MCF 10A (cell line): ENCODE measurements at regions not wholly inside any gene's neighbourhood (a gene's known extent, or its start where the extent isn't known, plus 50 kb on each side); places are given as distances from the start of the nearest gene placed in this dataset.

ENCODE experiments used
- BruUV-seq: library from RNA; stranded (reverse); fragments of 400-500 nt; replicated peaks from 2 replicates; lab custom pipeline; 2021; lab: Mats Ljungman, UMichigan
- CTCF ChIA-PET: fragments of 300-600 bp; sonication (Branson Sonifier 250); formaldehyde crosslinking; extraction: SDS; loops from one replicate; lab custom pipeline; 2021; ENCODE audit warnings: antibody characterized with exemption, inconsistent platforms; lab: Yijun Ruan, JAX
- POLR2A ChIA-PET: fragments of 300-600, 350-650 bp; sonication (Branson Sonifier 250); formaldehyde crosslinking; extraction: SDS; loops from one replicate; lab custom pipeline; 2020; ENCODE audit warnings: antibody characterized with exemption, inconsistent platforms; lab: Yijun Ruan, JAX
- DNase-seq: peaks from one replicate; pipeline ENCODE4 v3.0.0-alpha.2; 2018; ENCODE audit not compliant: unreplicated experiment
- H3K27ac Mint-ChIP-seq: one replicate; pipeline ENCODE4 v1.8.0; 2022; ENCODE audit warnings: mild to moderate bottlenecking, low read depth, mixed read lengths; ENCODE audit not compliant: unreplicated experiment
- H3K27me3 Mint-ChIP-seq: one replicate; pipeline ENCODE4 v1.8.0; 2022; ENCODE audit warnings: mixed read lengths; ENCODE audit not compliant: insufficient read depth, unreplicated experiment
- H3K36me3 Mint-ChIP-seq: one replicate; pipeline ENCODE4 v1.8.0; 2022; ENCODE audit warnings: mild to moderate bottlenecking, moderate library complexity, mixed read lengths; ENCODE audit not compliant: insufficient read depth, unreplicated experiment
- H3K4me1 Mint-ChIP-seq: one replicate; pipeline ENCODE4 v1.8.0; 2022; ENCODE audit warnings: mixed read lengths; ENCODE audit not compliant: insufficient read depth, unreplicated experiment
- H3K4me3 Mint-ChIP-seq: one replicate; pipeline ENCODE4 v1.8.0; 2022; ENCODE audit warnings: mild to moderate bottlenecking, moderate library complexity, mixed read lengths; ENCODE audit not compliant: unreplicated experiment
- H3K9me3 Mint-ChIP-seq: one replicate; pipeline ENCODE4 v1.8.0; 2022; ENCODE audit warnings: mixed read lengths; ENCODE audit not compliant: unreplicated experiment
- intact Hi-C: fragments of 100-400 bp; cut with micrococcal nuclease; formaldehyde crosslinking; loops from 2 replicates; pipeline ENCODE4 v1.14.1; 2022
- TF ChIP-seq, protein P1 (sequence below): fragments of 200-600 bp; IDR thresholded peaks from one replicate; pipeline ENCODE4 v1.8.0; 2022; ENCODE audit warnings: antibody characterized with exemption, mild to moderate bottlenecking; ENCODE audit not compliant: unreplicated experiment

DNA sequence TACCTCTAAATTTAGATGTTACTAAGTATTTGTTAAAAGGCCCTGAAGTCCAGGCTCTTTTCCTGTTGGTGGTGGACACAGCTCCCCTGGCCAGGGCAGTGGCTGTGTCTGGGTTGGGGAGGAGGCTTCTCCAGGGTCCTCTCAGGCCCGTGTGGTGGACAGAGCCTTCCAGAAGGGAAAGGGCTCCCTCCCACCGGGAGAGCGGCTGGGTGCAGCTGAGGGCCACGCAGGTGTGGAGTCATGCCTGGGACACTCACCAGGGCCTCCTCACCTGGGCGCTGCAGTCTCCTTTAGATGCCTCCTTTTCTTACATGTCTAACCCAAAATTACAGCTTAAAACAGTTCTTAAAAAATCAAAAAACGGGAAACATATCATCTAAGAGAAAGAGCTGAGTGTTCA is 128.2 kb upstream of the TCERG1L start:
- POLR2A ChIA-PET: no interaction called here
- Mint-ChIP-seq H3K27me3 (no peaks in the 10 kb centered on the region), H3K4me1 (peaks cover 5% of the 10 kb centered on the region), H3K4me3 (no peak overlapping the region), H3K27ac (no peak overlapping the region), H3K36me3 (no peaks in the 10 kb centered on the region), H3K9me3 (no peaks in the 10 kb centered on the region)
- intact Hi-C loops: no loop called here
- no TSS peak for BruUV-seq
- CTCF ChIA-PET: interaction anchor here (0.7 to 0.8 kb wide), 2 partner anchors 23 to 212 kb away, joined by 3 to 4 read pairs; no protein-coding TSS in a partner anchor
- TF ChIP-seq, protein P1, sequence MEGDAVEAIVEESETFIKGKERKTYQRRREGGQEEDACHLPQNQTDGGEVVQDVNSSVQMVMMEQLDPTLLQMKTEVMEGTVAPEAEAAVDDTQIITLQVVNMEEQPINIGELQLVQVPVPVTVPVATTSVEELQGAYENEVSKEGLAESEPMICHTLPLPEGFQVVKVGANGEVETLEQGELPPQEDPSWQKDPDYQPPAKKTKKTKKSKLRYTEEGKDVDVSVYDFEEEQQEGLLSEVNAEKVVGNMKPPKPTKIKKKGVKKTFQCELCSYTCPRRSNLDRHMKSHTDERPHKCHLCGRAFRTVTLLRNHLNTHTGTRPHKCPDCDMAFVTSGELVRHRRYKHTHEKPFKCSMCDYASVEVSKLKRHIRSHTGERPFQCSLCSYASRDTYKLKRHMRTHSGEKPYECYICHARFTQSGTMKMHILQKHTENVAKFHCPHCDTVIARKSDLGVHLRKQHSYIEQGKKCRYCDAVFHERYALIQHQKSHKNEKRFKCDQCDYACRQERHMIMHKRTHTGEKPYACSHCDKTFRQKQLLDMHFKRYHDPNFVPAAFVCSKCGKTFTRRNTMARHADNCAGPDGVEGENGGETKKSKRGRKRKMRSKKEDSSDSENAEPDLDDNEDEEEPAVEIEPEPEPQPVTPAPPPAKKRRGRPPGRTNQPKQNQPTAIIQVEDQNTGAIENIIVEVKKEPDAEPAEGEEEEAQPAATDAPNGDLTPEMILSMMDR: no peak
- DNase-seq: no peak

DNA sequence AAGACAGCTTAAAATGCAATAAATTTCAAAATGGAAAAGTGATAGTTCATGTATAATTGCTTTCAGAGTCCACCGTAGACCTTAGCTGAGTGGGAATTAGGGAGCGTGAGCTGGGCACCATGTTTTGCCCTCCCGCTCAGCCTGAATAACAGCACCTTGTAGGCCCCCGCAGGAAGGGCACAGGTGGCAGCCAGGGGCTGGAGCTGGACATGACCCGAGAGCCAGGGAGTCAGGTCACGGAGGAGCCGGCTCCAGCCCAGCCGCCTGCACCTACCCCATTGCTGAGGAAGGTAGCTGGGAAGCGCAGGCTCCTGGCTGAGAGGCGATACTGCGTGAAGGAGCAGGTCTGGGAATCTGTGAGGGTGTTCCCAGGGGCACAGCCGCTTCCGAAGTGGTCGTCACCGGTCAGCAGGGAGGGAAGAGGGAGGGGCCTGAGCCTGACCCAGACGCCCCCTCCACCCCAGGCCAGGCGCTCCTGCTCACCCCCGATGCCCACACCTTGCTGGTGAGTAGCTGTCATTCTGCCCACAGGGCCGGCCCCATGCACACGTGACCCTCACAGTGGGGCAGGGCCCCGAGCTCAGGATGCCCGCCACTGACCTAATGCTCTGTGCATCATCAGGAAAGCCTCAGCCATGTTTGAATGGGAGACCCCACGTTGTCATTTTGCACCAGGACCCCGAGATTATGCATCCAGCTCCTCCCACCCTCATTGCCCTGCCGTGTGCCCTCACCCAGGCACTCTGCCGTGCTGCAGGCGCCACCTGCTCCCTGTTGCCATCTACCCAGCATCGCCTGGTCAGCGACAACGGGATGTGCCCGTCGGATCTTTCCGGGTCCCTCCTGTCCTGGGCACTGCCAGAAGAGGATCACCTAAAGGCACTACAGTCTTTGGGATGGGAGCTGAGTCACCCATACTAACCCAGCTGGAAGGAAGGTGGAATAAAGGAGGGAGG is 129.2 kb upstream of the TCERG1L start:
- no peaks in the 10 kb centered on the region for H3K27me3 Mint-ChIP-seq
- H3K36me3 Mint-ChIP-seq: no peaks in the 10 kb centered on the region
- TF ChIP-seq, protein P1: no peak
- POLR2A ChIA-PET: no interaction called here
- no peak for DNase-seq
- H3K4me3 Mint-ChIP-seq: no peak overlapping the region
- H3K27ac Mint-ChIP-seq: no peak overlapping the region
- H3K4me1 Mint-ChIP-seq: peaks cover 5% of the 10 kb centered on the region
- CTCF ChIA-PET: interaction anchor here (0.7 to 1.3 kb wide), 3 partner anchors 9 to 211 kb away, joined by 3 to 4 read pairs (median 3); no protein-coding TSS in a partner anchor
- intact Hi-C loops: no loop called here
- BruUV-seq: no TSS peak
- H3K9me3 Mint-ChIP-seq: no peaks in the 10 kb centered on the region

DNA sequence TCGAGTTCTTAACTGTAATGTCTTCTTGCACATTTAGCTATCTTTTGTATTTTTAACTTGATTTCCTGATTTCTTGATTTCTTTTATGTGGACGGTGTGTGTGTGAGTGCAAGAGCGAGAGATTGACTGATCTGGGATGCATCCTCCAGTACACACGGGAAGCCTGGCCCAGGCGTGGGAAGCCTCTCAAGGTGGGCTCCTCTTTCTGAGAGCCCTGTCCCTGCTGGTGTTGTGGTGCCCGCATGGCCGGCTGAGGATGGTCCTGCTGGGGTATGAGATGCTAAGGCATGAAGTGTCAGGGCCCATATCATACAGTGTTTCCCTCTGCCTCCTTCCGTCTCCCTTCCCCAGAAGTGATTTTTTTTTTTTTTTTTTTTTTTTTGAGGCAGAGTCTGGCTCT is 130.8 kb upstream of the TCERG1L start:
- H3K36me3 Mint-ChIP-seq: no peaks in the 10 kb centered on the region
- H3K4me3 Mint-ChIP-seq: no peak overlapping the region
- ChIA-PET CTCF (interaction anchor here (0.6 kb wide), 1 partner anchor 671 kb away, joined by 3 read pairs; no protein-coding TSS in a partner anchor), POLR2A (no interaction called here)
- H3K27ac Mint-ChIP-seq: no peak overlapping the region
- no peaks in the 10 kb centered on the region for H3K4me1 Mint-ChIP-seq
- intact Hi-C loops: no loop called here
- TF ChIP-seq, protein P1: no peak
- H3K9me3 Mint-ChIP-seq: peaks cover 8% of the 10 kb centered on the region
- no TSS peak for BruUV-seq
- DNase-seq: no peak
- no peaks in the 10 kb centered on the region for H3K27me3 Mint-ChIP-seq

DNA sequence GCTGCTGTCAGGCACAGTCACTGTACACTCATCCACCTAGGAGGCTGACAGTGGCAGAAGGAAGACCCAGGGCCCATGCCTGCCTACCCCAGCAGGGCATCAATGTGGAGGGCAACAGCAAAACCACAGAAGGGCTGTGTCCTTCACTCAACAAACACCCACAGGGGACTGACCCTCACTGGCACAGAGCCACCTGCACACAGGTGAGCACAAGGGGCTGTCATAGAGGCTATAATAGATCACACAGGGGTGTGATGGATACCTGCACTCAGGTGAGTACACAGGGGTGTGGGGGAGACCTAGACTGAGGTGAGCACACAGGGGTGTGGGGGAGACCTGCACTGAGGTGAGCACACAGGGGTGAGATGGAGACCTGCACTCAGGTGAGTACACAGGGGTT is 132.8 kb upstream of the TCERG1L start:
- DNase-seq: no peak
- H3K9me3 Mint-ChIP-seq: peaks cover 8% of the 10 kb centered on the region
- H3K36me3 Mint-ChIP-seq: no peaks in the 10 kb centered on the region
- H3K27me3 Mint-ChIP-seq: no peaks in the 10 kb centered on the region
- ChIA-PET POLR2A (no interaction called here), CTCF (interaction anchor here (0.6 kb wide), 1 partner anchor 106 kb away, joined by 3 read pairs; no protein-coding TSS in a partner anchor)
- TF ChIP-seq, protein P1: no peak
- no TSS peak for BruUV-seq
- intact Hi-C loops: no loop called here
- no peak overlapping the region for H3K4me3 Mint-ChIP-seq
- no peaks in the 10 kb centered on the region for H3K4me1 Mint-ChIP-seq
- no peak overlapping the region for H3K27ac Mint-ChIP-seq
